Astrocyte (in vitro differentiated cells and primary cell): ENCODE measurements at regions not wholly inside any gene's neighbourhood (a gene's known extent, or its start where the extent isn't known, plus 50 kb on each side); places are given as distances from the start of the nearest gene placed in this dataset.

Experiments
- DNase-seq: peaks from one replicate; pipeline ENCODE4 v3.0.0-alpha.2; 2010; ENCODE audit warnings: low read depth
- FAIRE-seq: peaks from 2 replicates; lab custom pipeline; 2011; peaks lifted over from hg19 to GRCh38; lab: Jason Lieb, UNC
- H2AFZ ChIP-seq: 2 replicates; pipeline ENCODE4 v1.6.0; 2012; ENCODE audit warnings: low read depth, low read length, inconsistent platforms
- H3K27ac ChIP-seq: 2 replicates; pipeline ENCODE4 v1.5.1; 2011; ENCODE audit warnings: low read depth, low read length, inconsistent platforms
- H3K27me3 ChIP-seq: 2 replicates; pipeline ENCODE4 v1.6.0; 2011; ENCODE audit warnings: low read length, inconsistent platforms; ENCODE audit not compliant: insufficient read depth
- H3K36me3 ChIP-seq: 2 replicates; pipeline ENCODE4 v1.5.1; 2011; ENCODE audit warnings: low read length, inconsistent platforms; ENCODE audit not compliant: insufficient read depth
- H3K4me1 ChIP-seq: 2 replicates; pipeline ENCODE4 v1.5.1; 2011; ENCODE audit warnings: low read length, inconsistent platforms; ENCODE audit not compliant: insufficient read depth
- H3K4me2 ChIP-seq: 2 replicates; pipeline ENCODE4 v1.6.0; 2012; ENCODE audit warnings: low read length, inconsistent platforms
- H3K4me3 ChIP-seq: 2 replicates; pipeline ENCODE4 v1.5.1; 2011; ENCODE audit warnings: low read depth, mild to moderate bottlenecking, low read length, inconsistent platforms; ENCODE audit not compliant: insufficient read depth
- H3K79me2 ChIP-seq: 2 replicates; pipeline ENCODE4 v1.6.0; 2012; ENCODE audit warnings: mild to moderate bottlenecking, low read length, inconsistent platforms; ENCODE audit not compliant: insufficient read depth
- H3K9ac ChIP-seq: 2 replicates; pipeline ENCODE4 v1.6.0; 2012; ENCODE audit warnings: mild to moderate bottlenecking, low read length, inconsistent platforms
- H3K9me3 ChIP-seq: 2 replicates; pipeline ENCODE4 v1.5.1; 2012; ENCODE audit warnings: low read depth, mild to moderate bottlenecking, low read length, inconsistent platforms; ENCODE audit not compliant: insufficient read depth
- H4K20me1 ChIP-seq: 2 replicates; pipeline ENCODE4 v1.6.0; 2012; ENCODE audit warnings: low read length, inconsistent platforms; ENCODE audit not compliant: insufficient read depth
- H3K27ac Mint-ChIP-seq: one replicate; pipeline ENCODE4 v1.8.0; 2021; ENCODE audit warnings: mild to moderate bottlenecking, mixed read lengths; ENCODE audit not compliant: unreplicated experiment
- H3K27me3 Mint-ChIP-seq: one replicate; pipeline ENCODE4 v1.8.0; 2021; ENCODE audit warnings: low read depth, mixed read lengths; ENCODE audit not compliant: unreplicated experiment
- H3K36me3 Mint-ChIP-seq: one replicate; pipeline ENCODE4 v1.8.0; 2021; ENCODE audit warnings: low read depth, mixed read lengths; ENCODE audit not compliant: unreplicated experiment
- H3K4me1 Mint-ChIP-seq: one replicate; pipeline ENCODE4 v1.8.0; 2021; ENCODE audit warnings: low read depth, mixed read lengths; ENCODE audit not compliant: unreplicated experiment
- H3K4me3 Mint-ChIP-seq: one replicate; pipeline ENCODE4 v1.8.0; 2021; ENCODE audit warnings: mild to moderate bottlenecking, moderate library complexity, mixed read lengths; ENCODE audit not compliant: unreplicated experiment
- H3K9me3 Mint-ChIP-seq: one replicate; pipeline ENCODE4 v1.8.0; 2021; ENCODE audit warnings: mild to moderate bottlenecking, mixed read lengths; ENCODE audit not compliant: unreplicated experiment
- EZH2 ChIP-seq: IDR thresholded peaks from 2 replicates; pipeline ENCODE4 v1.6.1; 2012; ENCODE audit warnings: mild to moderate bottlenecking, low read length, inconsistent platforms; ENCODE audit not compliant: insufficient read depth
- TF ChIP-seq, protein P1 (sequence below): IDR thresholded peaks from 2 replicates; pipeline ENCODE4 v1.5.1; 2011; ENCODE audit warnings: low read depth, mild to moderate bottlenecking, inconsistent platforms, low read length, moderate library complexity; ENCODE audit not compliant: insufficient read depth

- H2AFZ ChIP-seq = no peak overlapping the region
- H3K27me3 ChIP-seq = no peaks in the 10 kb centered on the region
- TF ChIP-seq, protein P1, sequence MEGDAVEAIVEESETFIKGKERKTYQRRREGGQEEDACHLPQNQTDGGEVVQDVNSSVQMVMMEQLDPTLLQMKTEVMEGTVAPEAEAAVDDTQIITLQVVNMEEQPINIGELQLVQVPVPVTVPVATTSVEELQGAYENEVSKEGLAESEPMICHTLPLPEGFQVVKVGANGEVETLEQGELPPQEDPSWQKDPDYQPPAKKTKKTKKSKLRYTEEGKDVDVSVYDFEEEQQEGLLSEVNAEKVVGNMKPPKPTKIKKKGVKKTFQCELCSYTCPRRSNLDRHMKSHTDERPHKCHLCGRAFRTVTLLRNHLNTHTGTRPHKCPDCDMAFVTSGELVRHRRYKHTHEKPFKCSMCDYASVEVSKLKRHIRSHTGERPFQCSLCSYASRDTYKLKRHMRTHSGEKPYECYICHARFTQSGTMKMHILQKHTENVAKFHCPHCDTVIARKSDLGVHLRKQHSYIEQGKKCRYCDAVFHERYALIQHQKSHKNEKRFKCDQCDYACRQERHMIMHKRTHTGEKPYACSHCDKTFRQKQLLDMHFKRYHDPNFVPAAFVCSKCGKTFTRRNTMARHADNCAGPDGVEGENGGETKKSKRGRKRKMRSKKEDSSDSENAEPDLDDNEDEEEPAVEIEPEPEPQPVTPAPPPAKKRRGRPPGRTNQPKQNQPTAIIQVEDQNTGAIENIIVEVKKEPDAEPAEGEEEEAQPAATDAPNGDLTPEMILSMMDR = no peak
- no peak for TF ChIP-seq EZH2
- Mint-ChIP-seq H3K27me3 (no peaks in the 10 kb centered on the region), H3K27ac (no peak overlapping the region), H3K4me1 (no peaks in the 10 kb centered on the region), H3K9me3 (no peaks in the 10 kb centered on the region), H3K36me3 (no peaks in the 10 kb centered on the region), H3K4me3 (no peak overlapping the region)
- no peaks in the 10 kb centered on the region for H3K36me3 ChIP-seq
- peaks cover 3% of the 10 kb centered on the region for H3K9me3 ChIP-seq
- H3K9ac ChIP-seq = no peak overlapping the region
- H3K79me2 ChIP-seq = no peaks in the 10 kb centered on the region
- no peaks in the 10 kb centered on the region for H4K20me1 ChIP-seq
- DNase-seq (no peak), FAIRE-seq (no peak)
- no peak overlapping the region for H3K4me2 ChIP-seq
- no peak overlapping the region for H3K4me3 ChIP-seq
- H3K27ac ChIP-seq = no peak overlapping the region
- no peaks in the 10 kb centered on the region for H3K4me1 ChIP-seq
Measured at GRCh38 chr2:153235516-153235915, 243.0 kb downstream of the RPRM start.

GRCh38 chr2:153232464-153232863 is 246.1 kb downstream of the RPRM start:
- Mint-ChIP-seq H3K4me3 (no peak overlapping the region), H3K27me3 (no peaks in the 10 kb centered on the region), H3K9me3 (no peaks in the 10 kb centered on the region), H3K4me1 (no peaks in the 10 kb centered on the region), H3K36me3 (no peaks in the 10 kb centered on the region), H3K27ac (no peak overlapping the region)
- H3K9ac ChIP-seq = no peak overlapping the region
- H3K4me3 ChIP-seq = no peak overlapping the region
- TF ChIP-seq, protein P1 = no peak
- TF ChIP-seq EZH2 = no peak
- no peaks in the 10 kb centered on the region for H3K36me3 ChIP-seq
- H3K27ac ChIP-seq = no peak overlapping the region
- H3K4me1 ChIP-seq = no peaks in the 10 kb centered on the region
- peaks cover 3% of the 10 kb centered on the region for H3K9me3 ChIP-seq
- H2AFZ ChIP-seq = no peak overlapping the region
- no peak overlapping the region for H3K4me2 ChIP-seq
- H3K79me2 ChIP-seq = no peaks in the 10 kb centered on the region
- FAIRE-seq (no peak), DNase-seq (no peak)
- no peaks in the 10 kb centered on the region for H4K20me1 ChIP-seq
- H3K27me3 ChIP-seq = no peaks in the 10 kb centered on the region

DNA sequence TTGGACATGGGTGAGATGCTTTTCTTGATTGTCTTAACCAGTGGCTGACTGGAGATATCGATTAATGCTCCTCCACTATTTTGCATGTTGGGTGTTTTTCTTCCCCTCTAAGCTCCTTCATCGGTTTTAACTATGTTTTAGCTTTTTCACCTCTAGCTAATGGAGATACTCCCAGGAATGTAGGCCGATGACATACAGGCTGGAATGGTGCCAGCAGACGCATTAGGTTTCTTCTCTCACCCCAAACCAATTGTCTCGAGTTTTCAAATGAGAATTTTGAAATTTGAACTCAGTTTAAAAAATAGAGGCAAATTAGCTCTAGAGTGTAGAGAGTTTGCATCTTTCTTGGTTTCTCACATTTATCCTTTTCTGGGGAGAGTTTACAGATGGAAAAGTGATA is 247.6 kb downstream of the RPRM start:
- H3K4me3 ChIP-seq = no peak overlapping the region
- Mint-ChIP-seq H3K27ac (no peak overlapping the region), H3K9me3 (peaks cover 2% of the 10 kb centered on the region), H3K36me3 (no peaks in the 10 kb centered on the region), H3K4me1 (no peaks in the 10 kb centered on the region), H3K4me3 (no peak overlapping the region), H3K27me3 (no peaks in the 10 kb centered on the region)
- FAIRE-seq (no peak), DNase-seq (no peak)
- TF ChIP-seq, protein P1 = no peak
- TF ChIP-seq EZH2 = no peak
- H3K4me2 ChIP-seq = no peak overlapping the region
- no peak overlapping the region for H2AFZ ChIP-seq
- no peaks in the 10 kb centered on the region for H3K27me3 ChIP-seq
- H4K20me1 ChIP-seq = no peaks in the 10 kb centered on the region
- no peaks in the 10 kb centered on the region for H3K4me1 ChIP-seq
- H3K36me3 ChIP-seq = no peaks in the 10 kb centered on the region
- H3K9ac ChIP-seq = no peak overlapping the region
- H3K79me2 ChIP-seq = no peaks in the 10 kb centered on the region
- H3K27ac ChIP-seq = no peak overlapping the region
- H3K9me3 ChIP-seq = peaks cover 3% of the 10 kb centered on the region
